ENCODE measurements at regions not wholly inside any gene's neighbourhood (a gene's known extent, or its start where the extent isn't known, plus 50 kb on each side); places are given as distances from the start of the nearest gene placed in this dataset.

DNA sequence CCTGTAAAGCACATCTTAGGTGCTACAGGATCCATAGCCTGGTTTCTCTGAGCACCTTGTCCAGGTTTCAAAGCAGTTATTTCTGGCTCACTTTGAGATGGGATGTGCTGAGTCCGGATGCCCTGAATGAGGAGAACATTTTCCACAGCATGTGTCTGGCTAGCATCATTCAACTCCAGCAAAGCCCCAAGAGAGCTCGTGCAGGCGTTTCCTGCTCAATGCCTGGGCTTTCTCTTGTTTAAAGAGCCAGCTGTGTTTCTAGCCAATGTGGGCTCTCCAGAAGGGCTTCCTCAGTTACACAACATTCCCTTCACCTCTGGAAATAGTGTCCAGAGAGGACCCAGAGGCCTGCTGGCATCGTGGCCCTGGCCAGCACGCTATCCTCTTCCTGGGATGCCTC, 411.7 kb downstream of the DMAC1 start:
- Histone ChIP-seq H3K9ac (ENCODE audit: low read depth in 1 of 2, low read length in 2 of 2) (no peak overlapping the region), H3K9me3 (ENCODE audit: control insufficient read depth in 2 of 2, low read length in 2 of 2) (no peaks in the 10 kb centered on the region), H3K36me3 (ENCODE audit: control insufficient read depth in 2 of 2, insufficient read depth in 2 of 2, low read length in 2 of 2) (no peaks in the 10 kb centered on the region), H3K27ac (ENCODE audit: low read depth in 2 of 2, low read length in 2 of 2) (no peak overlapping the region), H3K4me3 (ENCODE audit: low read length in 2 of 2) (no peak overlapping the region), H3K4me1 (ENCODE audit: control insufficient read depth in 2 of 2, insufficient read depth in 2 of 2, low read length in 2 of 2) (no peaks in the 10 kb centered on the region), H3K27me3 (ENCODE audit: control insufficient read depth in 2 of 2, insufficient read depth in 2 of 2, low read length in 2 of 2) (no peaks in the 10 kb centered on the region)

DNA sequence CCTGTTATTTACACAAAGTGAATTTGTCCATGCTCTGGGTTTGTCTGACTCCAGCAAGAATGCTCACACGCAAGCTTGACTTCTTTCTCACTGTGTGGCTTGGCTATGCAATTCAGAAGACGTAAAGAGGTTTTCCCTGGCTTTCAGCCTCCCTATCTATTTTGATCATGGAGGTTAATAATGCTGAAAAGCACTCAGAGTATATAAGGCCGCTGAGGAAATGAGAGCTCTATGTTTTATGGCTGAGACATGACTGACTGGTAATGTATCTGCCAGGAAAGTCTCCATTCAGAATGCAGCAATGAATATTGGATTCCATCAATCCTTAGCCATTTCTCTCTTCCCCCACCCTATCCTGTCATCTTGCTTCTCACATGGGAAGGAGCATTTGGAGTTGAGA, 417.3 kb downstream of the DMAC1 start:
- no peaks in the 10 kb centered on the region for H3K9me3 ChIP-seq (ENCODE audit: control insufficient read depth in 2 of 2, low read length in 2 of 2)
- H3K27ac ChIP-seq (ENCODE audit: low read depth in 2 of 2, low read length in 2 of 2) = no peak overlapping the region
- H3K27me3 ChIP-seq (ENCODE audit: control insufficient read depth in 2 of 2, insufficient read depth in 2 of 2, low read length in 2 of 2) = no peaks in the 10 kb centered on the region
- H3K4me1 ChIP-seq (ENCODE audit: control insufficient read depth in 2 of 2, insufficient read depth in 2 of 2, low read length in 2 of 2) = no peaks in the 10 kb centered on the region
- no peak overlapping the region for H3K9ac ChIP-seq (ENCODE audit: low read depth in 1 of 2, low read length in 2 of 2)
- H3K36me3 ChIP-seq (ENCODE audit: control insufficient read depth in 2 of 2, insufficient read depth in 2 of 2, low read length in 2 of 2) = no peaks in the 10 kb centered on the region
- H3K4me3 ChIP-seq (ENCODE audit: low read length in 2 of 2) = no peak overlapping the region

DNA sequence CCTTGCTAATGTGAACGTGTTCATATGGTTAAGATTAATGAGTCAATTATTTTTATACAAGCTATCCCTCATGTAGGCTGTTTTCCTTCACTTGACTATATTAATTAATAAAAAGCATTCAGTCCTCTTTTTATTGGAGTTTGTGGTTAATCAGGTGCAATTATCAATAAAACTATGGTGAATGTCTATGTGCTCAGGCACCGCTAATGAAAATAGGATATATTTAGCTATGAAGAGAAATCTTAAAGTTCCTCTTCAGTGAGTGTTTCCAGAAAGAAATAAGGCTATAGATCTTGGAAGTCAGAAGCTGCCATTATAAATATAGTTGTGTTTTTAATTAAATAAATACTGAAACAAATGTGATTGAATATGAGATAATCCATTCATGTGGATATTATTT, 422.1 kb downstream of the DMAC1 start:
- Histone ChIP-seq H3K9ac (ENCODE audit: low read depth in 1 of 2, low read length in 2 of 2) (no peak overlapping the region), H3K27me3 (ENCODE audit: control insufficient read depth in 2 of 2, insufficient read depth in 2 of 2, low read length in 2 of 2) (no peaks in the 10 kb centered on the region), H3K36me3 (ENCODE audit: control insufficient read depth in 2 of 2, insufficient read depth in 2 of 2, low read length in 2 of 2) (no peaks in the 10 kb centered on the region), H3K9me3 (ENCODE audit: control insufficient read depth in 2 of 2, low read length in 2 of 2) (no peaks in the 10 kb centered on the region), H3K4me1 (ENCODE audit: control insufficient read depth in 2 of 2, insufficient read depth in 2 of 2, low read length in 2 of 2) (no peaks in the 10 kb centered on the region), H3K27ac (ENCODE audit: low read depth in 2 of 2, low read length in 2 of 2) (no peak overlapping the region), H3K4me3 (ENCODE audit: low read length in 2 of 2) (no peak overlapping the region)

DNA sequence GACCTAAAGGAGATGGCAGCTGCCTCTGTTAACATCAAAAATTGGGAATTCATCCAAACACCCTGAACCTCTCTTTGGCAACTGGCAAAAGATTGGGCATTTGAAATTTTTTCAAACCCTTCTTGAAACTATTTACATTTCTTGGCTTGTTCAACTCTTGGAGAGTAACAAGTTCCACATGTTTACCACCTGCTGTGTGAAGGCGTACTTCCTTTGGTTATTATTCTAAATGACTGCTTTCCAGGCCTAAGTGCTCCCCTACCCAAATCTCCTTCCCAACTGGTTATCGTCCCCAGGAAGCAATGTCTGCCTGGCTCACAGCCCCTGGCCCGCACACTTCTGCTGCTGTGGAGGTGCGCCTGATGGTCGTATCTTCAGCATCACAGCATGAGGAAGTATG, 422.7 kb downstream of the DMAC1 start:
- Histone ChIP-seq H3K27ac (ENCODE audit: low read depth in 2 of 2, low read length in 2 of 2) (no peak overlapping the region), H3K4me3 (ENCODE audit: low read length in 2 of 2) (no peak overlapping the region), H3K9ac (ENCODE audit: low read depth in 1 of 2, low read length in 2 of 2) (no peak overlapping the region), H3K4me1 (ENCODE audit: control insufficient read depth in 2 of 2, insufficient read depth in 2 of 2, low read length in 2 of 2) (no peaks in the 10 kb centered on the region), H3K36me3 (ENCODE audit: control insufficient read depth in 2 of 2, insufficient read depth in 2 of 2, low read length in 2 of 2) (no peaks in the 10 kb centered on the region), H3K9me3 (ENCODE audit: control insufficient read depth in 2 of 2, low read length in 2 of 2) (no peaks in the 10 kb centered on the region), H3K27me3 (ENCODE audit: control insufficient read depth in 2 of 2, insufficient read depth in 2 of 2, low read length in 2 of 2) (no peaks in the 10 kb centered on the region)

DNA sequence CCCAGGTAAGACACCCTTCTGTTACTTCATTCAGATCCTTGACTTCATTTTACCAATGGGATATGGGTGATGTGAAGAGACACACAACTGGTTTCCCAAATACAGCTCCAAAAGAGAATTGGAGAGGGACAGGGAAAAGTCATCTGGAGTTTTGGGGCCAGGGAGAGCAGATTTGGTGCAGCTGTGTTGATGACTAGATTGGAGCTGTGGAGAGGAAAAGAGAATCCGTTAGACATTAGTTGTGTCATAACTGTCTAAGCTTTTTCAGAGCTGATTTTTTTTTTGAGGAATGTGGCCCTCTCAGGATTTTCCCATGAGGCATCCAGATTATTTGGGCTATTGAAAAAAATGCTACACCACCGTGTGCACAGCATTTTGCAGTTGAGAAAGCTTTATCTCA, 423.4 kb downstream of the DMAC1 start:
- Histone ChIP-seq H3K36me3 (ENCODE audit: control insufficient read depth in 2 of 2, insufficient read depth in 2 of 2, low read length in 2 of 2) (no peaks in the 10 kb centered on the region), H3K27ac (ENCODE audit: low read depth in 2 of 2, low read length in 2 of 2) (no peak overlapping the region), H3K9ac (ENCODE audit: low read depth in 1 of 2, low read length in 2 of 2) (no peak overlapping the region), H3K4me1 (ENCODE audit: control insufficient read depth in 2 of 2, insufficient read depth in 2 of 2, low read length in 2 of 2) (no peaks in the 10 kb centered on the region), H3K27me3 (ENCODE audit: control insufficient read depth in 2 of 2, insufficient read depth in 2 of 2, low read length in 2 of 2) (no peaks in the 10 kb centered on the region), H3K4me3 (ENCODE audit: low read length in 2 of 2) (no peak overlapping the region), H3K9me3 (ENCODE audit: control insufficient read depth in 2 of 2, low read length in 2 of 2) (no peaks in the 10 kb centered on the region)

DNA sequence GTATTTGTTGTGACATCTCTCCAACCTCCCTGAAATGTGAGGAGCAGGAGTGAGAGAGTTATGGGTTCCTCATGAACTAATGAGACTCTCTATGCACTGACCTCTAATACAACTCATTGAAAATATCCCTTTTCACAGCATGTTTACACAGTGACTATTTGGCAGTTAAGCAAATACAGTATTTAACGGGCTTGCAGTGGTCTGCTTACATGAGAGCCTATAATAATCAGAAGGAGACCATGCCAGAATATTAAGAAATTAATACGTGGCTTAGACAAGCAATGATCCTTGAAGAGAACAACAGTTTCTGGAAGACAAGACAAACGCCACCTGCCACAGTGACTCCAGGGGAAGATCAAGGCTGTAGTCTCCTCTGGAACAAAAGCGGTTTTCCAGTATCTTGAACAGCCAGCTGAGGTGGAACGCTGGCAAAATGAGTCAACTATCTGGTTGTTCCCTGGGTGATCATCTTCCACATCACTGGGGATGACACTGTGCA, 424.5 kb downstream of the DMAC1 start:
- no peaks in the 10 kb centered on the region for H3K4me1 ChIP-seq (ENCODE audit: control insufficient read depth in 2 of 2, insufficient read depth in 2 of 2, low read length in 2 of 2)
- no peaks in the 10 kb centered on the region for H3K36me3 ChIP-seq (ENCODE audit: control insufficient read depth in 2 of 2, insufficient read depth in 2 of 2, low read length in 2 of 2)
- H3K27me3 ChIP-seq (ENCODE audit: control insufficient read depth in 2 of 2, insufficient read depth in 2 of 2, low read length in 2 of 2) = no peaks in the 10 kb centered on the region
- no peaks in the 10 kb centered on the region for H3K9me3 ChIP-seq (ENCODE audit: control insufficient read depth in 2 of 2, low read length in 2 of 2)
- H3K4me3 ChIP-seq (ENCODE audit: low read length in 2 of 2) = no peak overlapping the region
- H3K27ac ChIP-seq (ENCODE audit: low read depth in 2 of 2, low read length in 2 of 2) = no peak overlapping the region
- no peak overlapping the region for H3K9ac ChIP-seq (ENCODE audit: low read depth in 1 of 2, low read length in 2 of 2)

DNA sequence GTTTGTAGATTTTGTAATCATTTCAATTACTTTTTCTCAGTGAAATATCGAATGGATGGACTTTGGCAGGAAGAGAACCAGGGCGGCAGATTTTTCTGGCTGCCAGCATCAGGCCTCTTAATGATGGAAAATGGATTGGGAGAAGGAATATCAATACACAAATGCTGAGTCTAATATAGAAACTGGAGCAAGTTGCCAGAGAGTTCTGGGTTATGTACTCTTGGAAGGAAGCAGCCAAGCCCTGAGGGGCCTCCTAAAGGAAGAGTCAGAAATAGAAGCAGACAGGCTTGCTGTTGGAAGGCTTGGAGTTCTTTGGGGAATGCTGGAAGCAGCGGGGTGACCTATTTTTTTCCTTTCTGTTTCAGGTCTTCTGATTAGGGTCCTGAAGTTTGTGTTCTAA, 428.6 kb downstream of the DMAC1 start:
- H3K27ac ChIP-seq (ENCODE audit: low read depth in 2 of 2, low read length in 2 of 2) = no peak overlapping the region
- H3K4me3 ChIP-seq (ENCODE audit: low read length in 2 of 2) = no peak overlapping the region
- no peaks in the 10 kb centered on the region for H3K9me3 ChIP-seq (ENCODE audit: control insufficient read depth in 2 of 2, low read length in 2 of 2)
- H3K36me3 ChIP-seq (ENCODE audit: control insufficient read depth in 2 of 2, insufficient read depth in 2 of 2, low read length in 2 of 2) = no peaks in the 10 kb centered on the region
- H3K9ac ChIP-seq (ENCODE audit: low read depth in 1 of 2, low read length in 2 of 2) = no peak overlapping the region
- no peaks in the 10 kb centered on the region for H3K27me3 ChIP-seq (ENCODE audit: control insufficient read depth in 2 of 2, insufficient read depth in 2 of 2, low read length in 2 of 2)
- peaks cover 0 to 2% of the 10 kb centered on the region in 2 donors for H3K4me1 ChIP-seq (ENCODE audit: control insufficient read depth in 2 of 2, insufficient read depth in 2 of 2, low read length in 2 of 2)

DNA sequence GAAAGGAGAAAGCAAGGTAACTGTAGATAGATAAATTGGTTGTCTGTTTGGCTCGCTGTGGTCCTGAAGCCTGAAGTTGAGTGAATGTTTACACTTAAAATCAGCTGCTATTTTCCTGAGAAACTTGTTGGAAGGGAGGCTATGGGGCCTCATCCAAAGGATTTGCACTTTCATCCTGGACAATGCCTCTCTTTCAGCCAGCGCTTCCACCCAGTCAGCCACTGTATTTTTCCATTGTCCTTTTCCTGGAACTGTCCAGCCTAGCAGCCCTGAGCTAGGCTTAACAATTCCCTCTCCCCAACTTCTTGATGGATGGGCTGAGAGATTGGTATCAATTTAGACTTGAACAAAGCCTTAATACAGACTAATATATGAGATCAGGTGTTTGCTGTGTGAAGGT, 429.2 kb downstream of the DMAC1 start:
- Histone ChIP-seq H3K9me3 (ENCODE audit: control insufficient read depth in 2 of 2, low read length in 2 of 2) (no peaks in the 10 kb centered on the region), H3K4me1 (ENCODE audit: control insufficient read depth in 2 of 2, insufficient read depth in 2 of 2, low read length in 2 of 2) (peaks cover 0 to 2% of the 10 kb centered on the region in 2 donors), H3K27me3 (ENCODE audit: control insufficient read depth in 2 of 2, insufficient read depth in 2 of 2, low read length in 2 of 2) (no peaks in the 10 kb centered on the region), H3K36me3 (ENCODE audit: control insufficient read depth in 2 of 2, insufficient read depth in 2 of 2, low read length in 2 of 2) (no peaks in the 10 kb centered on the region), H3K27ac (ENCODE audit: low read depth in 2 of 2, low read length in 2 of 2) (no peak overlapping the region), H3K9ac (ENCODE audit: low read depth in 1 of 2, low read length in 2 of 2) (no peak overlapping the region), H3K4me3 (ENCODE audit: low read length in 2 of 2) (no peak overlapping the region)

DNA sequence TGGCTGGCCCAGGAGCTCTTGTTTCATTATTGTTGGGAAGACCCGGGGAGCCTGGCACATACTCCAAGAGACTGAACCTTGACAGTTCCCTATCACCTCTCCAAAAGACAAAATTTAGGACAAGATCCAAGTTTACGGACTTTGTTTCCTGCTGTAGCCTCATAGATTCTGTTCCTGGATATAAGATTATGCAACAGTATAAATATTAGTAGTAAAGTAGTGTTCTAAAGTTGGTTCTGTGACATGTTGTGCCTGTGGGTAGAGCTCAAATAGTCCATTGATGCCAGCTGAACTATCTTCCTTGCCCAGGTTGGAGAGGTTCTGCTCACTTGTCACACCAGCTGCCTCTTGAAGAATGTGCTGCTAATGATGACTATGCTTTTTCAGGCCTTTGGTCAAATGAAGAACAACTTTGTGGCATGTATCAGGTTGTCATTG, 430.2 kb downstream of the DMAC1 start:
- H3K4me1 ChIP-seq (ENCODE audit: control insufficient read depth in 2 of 2, insufficient read depth in 2 of 2, low read length in 2 of 2) = peaks cover 0 to 2% of the 10 kb centered on the region in 2 donors
- H3K9me3 ChIP-seq (ENCODE audit: control insufficient read depth in 2 of 2, low read length in 2 of 2) = no peaks in the 10 kb centered on the region
- no peak overlapping the region for H3K9ac ChIP-seq (ENCODE audit: low read depth in 1 of 2, low read length in 2 of 2)
- no peaks in the 10 kb centered on the region for H3K36me3 ChIP-seq (ENCODE audit: control insufficient read depth in 2 of 2, insufficient read depth in 2 of 2, low read length in 2 of 2)
- H3K27ac ChIP-seq (ENCODE audit: low read depth in 2 of 2, low read length in 2 of 2) = no peak overlapping the region
- no peak overlapping the region for H3K4me3 ChIP-seq (ENCODE audit: low read length in 2 of 2)
- no peaks in the 10 kb centered on the region for H3K27me3 ChIP-seq (ENCODE audit: control insufficient read depth in 2 of 2, insufficient read depth in 2 of 2, low read length in 2 of 2)

DNA sequence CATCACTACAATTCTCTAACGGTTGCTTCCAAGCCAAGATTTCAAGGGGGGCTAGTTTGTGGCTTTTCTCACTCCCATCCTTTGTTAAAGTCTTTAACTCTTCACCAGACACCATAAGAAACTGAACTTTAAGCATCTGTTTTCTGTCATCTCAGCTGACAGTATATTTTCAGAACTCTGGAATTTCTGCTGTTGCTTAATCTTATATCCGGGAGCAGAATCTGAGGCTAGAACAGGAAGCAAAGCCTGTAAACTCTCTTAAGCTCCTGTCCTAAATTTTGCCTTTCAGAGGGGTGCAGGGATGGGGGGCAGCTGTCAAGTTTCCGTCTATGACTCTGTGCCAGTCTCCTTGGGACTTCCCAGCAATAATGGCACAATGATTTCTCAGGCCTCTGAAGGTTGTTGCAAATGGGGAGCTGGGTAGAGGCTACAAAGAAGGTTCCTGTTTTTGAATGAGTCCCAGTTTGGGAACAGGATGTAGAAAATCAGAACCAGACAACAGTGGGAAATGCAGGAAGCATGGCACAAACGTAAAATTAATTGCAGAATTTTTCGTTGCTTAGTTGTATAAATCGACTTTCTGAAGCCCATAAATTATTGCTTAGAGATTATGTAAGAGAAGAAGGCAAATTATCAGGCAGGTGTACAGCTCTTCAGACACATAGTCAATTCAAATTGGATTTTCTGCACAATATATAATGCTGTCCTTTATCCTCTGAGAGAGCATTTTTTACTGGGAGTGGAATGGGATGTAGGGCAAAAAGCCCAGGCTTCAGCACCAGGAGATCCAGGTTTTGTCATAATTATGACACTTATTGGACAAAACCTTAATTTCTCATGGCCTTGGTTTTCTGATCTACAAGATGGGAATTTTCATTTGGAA, 430.9 kb downstream of the DMAC1 start:
- no peaks in the 10 kb centered on the region for H3K36me3 ChIP-seq (ENCODE audit: control insufficient read depth in 2 of 2, insufficient read depth in 2 of 2, low read length in 2 of 2)
- H3K9me3 ChIP-seq (ENCODE audit: control insufficient read depth in 2 of 2, low read length in 2 of 2) = no peaks in the 10 kb centered on the region
- no peak overlapping the region for H3K9ac ChIP-seq (ENCODE audit: low read depth in 1 of 2, low read length in 2 of 2)
- no peak overlapping the region for H3K27ac ChIP-seq (ENCODE audit: low read depth in 2 of 2, low read length in 2 of 2)
- H3K4me1 ChIP-seq (ENCODE audit: control insufficient read depth in 2 of 2, insufficient read depth in 2 of 2, low read length in 2 of 2) = peaks cover 0 to 2% of the 10 kb centered on the region in 2 donors
- no peak overlapping the region for H3K4me3 ChIP-seq (ENCODE audit: low read length in 2 of 2)
- no peaks in the 10 kb centered on the region for H3K27me3 ChIP-seq (ENCODE audit: control insufficient read depth in 2 of 2, insufficient read depth in 2 of 2, low read length in 2 of 2)

Measured in mucosa of rectum (tissue), 2 donors.